GM12878 (cell line): ENCODE measurements at regions not wholly inside any gene's neighbourhood (a gene's known extent, or its start where the extent isn't known, plus 50 kb on each side); places are given as distances from the start of the nearest gene placed in this dataset.

ENCODE experiments used
- ATAC-seq: fragments of 200-7000 bp; cut with Tn5 transposase; 3 replicates; pipeline ENCODE4 v1.9.1; 2020; ENCODE audit warnings: mild to moderate bottlenecking, moderate library complexity
- BruUV-seq: library from RNA; stranded (reverse); fragments of 400-500 nt; replicated peaks from 2 replicates; lab custom pipeline; 2021; lab: Mats Ljungman, UMichigan
- CTCF ChIA-PET: fragments of 300-600 bp; sonication (Branson Sonifier 250); formaldehyde crosslinking; extraction: SDS; loops from one replicate; lab custom pipeline; 2021; ENCODE audit warnings: inconsistent platforms; lab: Yijun Ruan, JAX
- POLR2A ChIA-PET: fragments of 350-600 bp; formaldehyde crosslinking; extraction: SDS; loops from one replicate; lab custom pipeline; 2021; ENCODE audit warnings: inconsistent platforms; lab: Charles Lee
- RAD21 ChIA-PET: fragments of 300-600 bp; sonication (Branson Sonifier 250); formaldehyde crosslinking; loops from one replicate; lab custom pipeline; 2023; ENCODE audit warnings: antibody characterized with exemption; ENCODE audit not compliant: unreplicated experiment; lab: Charles Lee
- SMC1A ChIA-PET: fragments of 300-600 bp; sonication (Branson Sonifier 250); formaldehyde crosslinking; loops from one replicate; lab custom pipeline; 2023; ENCODE audit not compliant: unreplicated experiment, uncharacterized antibody; lab: Charles Lee
- DNase-seq: peaks from one replicate; pipeline ENCODE4 v3.0.0-alpha.2; 2011; ENCODE audit warnings: low read depth, low spot score
- FAIRE-seq: peaks from 3 replicates; lab custom pipeline; 2011; peaks lifted over from hg19 to GRCh38; lab: Jason Lieb, UNC
- H2AFZ ChIP-seq: 2 replicates; pipeline ENCODE4 v1.6.0; 2011; ENCODE audit warnings: low read depth, low read length, control low read depth; ENCODE audit not compliant: control insufficient read depth
- H3K27ac ChIP-seq: 2 replicates; pipeline ENCODE4 v1.5.1; 2011; ENCODE audit warnings: control low read depth; ENCODE audit not compliant: control insufficient read depth, insufficient read depth
- H3K27me3 ChIP-seq, 2 experiments: replicated peaks in 1 of 2; 2 replicates each; pipeline versions ENCODE4 v1.6.0 to v1.6.1; 2011; ENCODE audit warnings: low read length in 1 of 2; ENCODE audit not compliant: control insufficient read depth in 2 of 2, insufficient read depth in 2 of 2
- H3K36me3 ChIP-seq, 2 experiments: 2 replicates each; pipeline ENCODE4 v1.5.1; 2011; ENCODE audit warnings: low read length in 1 of 2; ENCODE audit not compliant: control insufficient read depth in 2 of 2, insufficient read depth in 2 of 2
- H3K4me1 ChIP-seq: 2 replicates; pipeline ENCODE4 v1.6.1; 2011; ENCODE audit warnings: mild to moderate bottlenecking, low read length, moderate library complexity, mixed read lengths; ENCODE audit not compliant: control insufficient read depth, insufficient read depth
- H3K4me2 ChIP-seq: 2 replicates; pipeline ENCODE4 v1.6.0; 2011; ENCODE audit warnings: control low read depth; ENCODE audit not compliant: control insufficient read depth, insufficient read depth
- H3K4me3 ChIP-seq: fragments of 200-600 bp; sonication (generic); 2 replicates; pipeline ENCODE4 v1.5.1; 2016
- H3K79me2 ChIP-seq: 2 replicates; pipeline ENCODE4 v1.6.0; 2011; ENCODE audit warnings: low read length; ENCODE audit not compliant: control insufficient read depth, insufficient read depth
- H3K9ac ChIP-seq: 2 replicates; pipeline ENCODE4 v1.8.0; 2011; ENCODE audit warnings: low read length, control low read depth, mixed read lengths; ENCODE audit not compliant: control insufficient read depth, insufficient read depth
- H3K9me3 ChIP-seq: replicated peaks from 3 replicates; pipeline ENCODE4 v1.5.1; 2011; ENCODE audit warnings: mild to moderate bottlenecking, low read length; ENCODE audit not compliant: control insufficient read depth, insufficient read depth
- H4K20me1 ChIP-seq: 2 replicates; pipeline ENCODE4 v1.6.0; 2011; ENCODE audit not compliant: control insufficient read depth, insufficient read depth
- ATF2 ChIP-seq: IDR thresholded peaks from 2 replicates; pipeline ENCODE4 v1.6.1; 2012; ENCODE audit warnings: low read length, inconsistent platforms
- BCLAF1 ChIP-seq: fragments of 450-650 bp; IDR thresholded peaks from 2 replicates; pipeline ENCODE4 v1.6.1; 2017; ENCODE audit warnings: antibody characterized with exemption, mild to moderate bottlenecking, moderate library complexity
- CBX5 ChIP-seq: sonication (generic); IDR thresholded peaks from 2 replicates; pipeline ENCODE4 v1.6.1; 2016; ENCODE audit warnings: low read depth, moderate library complexity, mild to moderate bottlenecking, inconsistent platforms
- CREM ChIP-seq: IDR thresholded peaks from 2 replicates; pipeline ENCODE4 v1.6.1; 2014; ENCODE audit warnings: antibody characterized with exemption, low read depth
- E2F4 ChIP-seq: IDR thresholded peaks from 2 replicates; pipeline ENCODE4 v1.6.1; 2012; ENCODE audit warnings: low read depth, low read length, improper control_type of control experiment
- E2F8 ChIP-seq: fragments of 450-650 bp; IDR thresholded peaks from 2 replicates; pipeline ENCODE4 v1.6.1; 2018; ENCODE audit warnings: mild to moderate bottlenecking, low read depth, moderate library complexity; ENCODE audit not compliant: partially characterized antibody
- EZH2 ChIP-seq: IDR thresholded peaks from 2 replicates; pipeline ENCODE4 v1.6.1; 2012; ENCODE audit warnings: low read depth, mild to moderate bottlenecking, control low read depth, inconsistent platforms, low read length, borderline replicate concordance; ENCODE audit not compliant: control insufficient read depth
- HDAC6 ChIP-seq: fragments of 200-600 bp; sonication (generic); IDR thresholded peaks from one replicate; pipeline ENCODE4 v1.8.0; 2017; ENCODE audit warnings: antibody characterized with exemption; ENCODE audit not compliant: unreplicated experiment
- NFIC ChIP-seq: IDR thresholded peaks from 2 replicates; pipeline ENCODE4 v1.6.1; 2012; ENCODE audit warnings: low read depth, mild to moderate bottlenecking, inconsistent platforms, low read length, moderate library complexity
- PAX5 ChIP-seq: IDR thresholded peaks from 2 replicates; pipeline ENCODE4 v1.6.1; 2011; ENCODE audit warnings: low read depth, low read length, borderline replicate concordance
- RCOR1 ChIP-seq: conservative IDR thresholded peaks from 2 replicates; pipeline ENCODE4 v1.6.1; 2012; ENCODE audit warnings: low read depth, low read length, improper control_type of control experiment
- REST ChIP-seq: IDR thresholded peaks from 2 replicates; pipeline ENCODE4 v1.6.1; 2012; ENCODE audit warnings: mild to moderate bottlenecking, low read depth, low read length
- ZZZ3 ChIP-seq: IDR thresholded peaks from 2 replicates; pipeline ENCODE4 v1.6.1; 2011; ENCODE audit warnings: low read depth; ENCODE audit not compliant: control insufficient read depth, insufficient read length
- WGBS: methylation state at CpG from one replicate; pipeline ENCODE4 v1.1.6; 2016; ENCODE audit warnings: low lambda C conversion rate; ENCODE audit not compliant: insufficient replicate concordance, insufficient coverage; ENCODE audit errors: missing lambda C conversion rate; 5-methylcytosine and 5-hydroxymethylcytosine counted together
- in situ Hi-C: fragments of 300-500 bp; cut with MboI; formaldehyde crosslinking; loops from 9 replicates; pipeline ENCODE4 v1.14.3; 2018; ENCODE audit warnings: mixed read lengths
- intact Hi-C: fragments of 100-400 bp; cut with micrococcal nuclease; formaldehyde crosslinking; loops from one replicate; pipeline ENCODE4 v1.14.2; 2022; ENCODE audit not compliant: unreplicated experiment

GRCh38 chr2:236706288-236706687, 136.7 kb downstream of the ACKR3 start:
- Histone ChIP-seq H3K36me3 (no peaks in the 10 kb centered on the region), H3K79me2 (no peaks in the 10 kb centered on the region), H3K9ac (no peak overlapping the region), H3K27me3 (peaks cover 0 to 2% of the 10 kb centered on the region in 2 experiments; a peak in 1 of 4 replicates), H4K20me1 (no peaks in the 10 kb centered on the region), H3K9me3 (no peaks in the 10 kb centered on the region), H3K4me1 (no peaks in the 10 kb centered on the region), H3K4me2 (no peak overlapping the region), H3K27ac (no peak overlapping the region), H2AFZ (no peak overlapping the region), H3K4me3 (no peak overlapping the region)
- POLR2A ChIA-PET: no interaction called here
- FAIRE-seq: no peak
- in situ Hi-C loops: no loop called here
- SMC1A ChIA-PET: no interaction called here
- CTCF ChIA-PET: interaction anchor here (0.6 kb wide), 1 partner anchor 428 kb away, joined by 3 read pairs; no protein-coding TSS in a partner anchor
- RAD21 ChIA-PET: no interaction called here
- 43% methylated on average over 7 of the region's 7 CpGs for WGBS
- DNase-seq: no peak
- intact Hi-C loops: no loop called here
- no peak for ATAC-seq
- BruUV-seq: no TSS peak
- TF ChIP-seq E2F8 (no peak), CBX5 (no peak), ATF2 (no peak), REST (no peak), NFIC (no peak), RCOR1 (no peak), CREM (no peak), E2F4 (no peak), ZZZ3 (no peak), HDAC6 (no peak), PAX5 (no peak), BCLAF1 (no peak), EZH2 (no peak)
